ENCODE measurements at regions not wholly inside any gene's neighbourhood (a gene's known extent, or its start where the extent isn't known, plus 50 kb on each side); places are given as distances from the start of the nearest gene placed in this dataset.

- Histone ChIP-seq H4K20me1 (replicated peaks; ENCODE audit: control insufficient read depth, extremely low read depth, insufficient read depth, low read length) (no peaks in the 10 kb centered on the region), H3K4me1 (ENCODE audit: control insufficient read depth, extremely low read depth, insufficient read depth, low read length) (no peaks in the 10 kb centered on the region), H3K27ac (ENCODE audit: insufficient read depth, low read depth, low read length) (no peak overlapping the region), H3K79me2 (ENCODE audit: control insufficient read depth, insufficient read depth, low read length) (no peaks in the 10 kb centered on the region), H3K9ac (replicated peaks; ENCODE audit: extremely low read depth, insufficient read depth, low read length) (no peak overlapping the region), H2AFZ (ENCODE audit: low read depth, low read length) (no peak overlapping the region), H3K4me3 (replicated peaks in 1 of 3; ENCODE audit: insufficient read depth in 1 of 3, low read depth in 1 of 3, low read length in 3 of 3) (no peak overlapping the region), H3K4me2 (ENCODE audit: insufficient read depth, low read length) (no peak overlapping the region), H3K27me3 (ENCODE audit: control insufficient read depth in 2 of 2, insufficient read depth in 2 of 2, low read length in 2 of 2) (no peaks in the 10 kb centered on the region), H3K9me3 (replicated peaks; ENCODE audit: control insufficient read depth, insufficient read depth, low read length) (no peaks in the 10 kb centered on the region), H3K36me3 (ENCODE audit: control insufficient read depth in 2 of 2, extremely low read depth in 1 of 2, insufficient read depth in 2 of 2, low read length in 2 of 2) (no peaks in the 10 kb centered on the region), H3K9me1 (replicated peaks; ENCODE audit: control insufficient read depth, extremely low read depth, insufficient read depth, low read length) (no peaks in the 10 kb centered on the region)
- intact Hi-C loops (cut with micrococcal nuclease) (no loop called here), dilution Hi-C loops (cut with MboI; ENCODE audit: extremely low pct_ligation_motif_present, low sequenced_read_pairs) (no loop called here)
- TF ChIP-seq MYC (IDR thresholded peaks at IDR 0.05; ENCODE audit: low read depth, low read length) = no peak
- TF ChIP-seq, protein P1, sequence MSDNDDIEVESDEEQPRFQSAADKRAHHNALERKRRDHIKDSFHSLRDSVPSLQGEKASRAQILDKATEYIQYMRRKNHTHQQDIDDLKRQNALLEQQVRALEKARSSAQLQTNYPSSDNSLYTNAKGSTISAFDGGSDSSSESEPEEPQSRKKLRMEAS (IDR thresholded peaks at IDR 0.05; ENCODE audit: insufficient read depth, insufficient read length) = no peak
- TF ChIP-seq, protein P2, sequence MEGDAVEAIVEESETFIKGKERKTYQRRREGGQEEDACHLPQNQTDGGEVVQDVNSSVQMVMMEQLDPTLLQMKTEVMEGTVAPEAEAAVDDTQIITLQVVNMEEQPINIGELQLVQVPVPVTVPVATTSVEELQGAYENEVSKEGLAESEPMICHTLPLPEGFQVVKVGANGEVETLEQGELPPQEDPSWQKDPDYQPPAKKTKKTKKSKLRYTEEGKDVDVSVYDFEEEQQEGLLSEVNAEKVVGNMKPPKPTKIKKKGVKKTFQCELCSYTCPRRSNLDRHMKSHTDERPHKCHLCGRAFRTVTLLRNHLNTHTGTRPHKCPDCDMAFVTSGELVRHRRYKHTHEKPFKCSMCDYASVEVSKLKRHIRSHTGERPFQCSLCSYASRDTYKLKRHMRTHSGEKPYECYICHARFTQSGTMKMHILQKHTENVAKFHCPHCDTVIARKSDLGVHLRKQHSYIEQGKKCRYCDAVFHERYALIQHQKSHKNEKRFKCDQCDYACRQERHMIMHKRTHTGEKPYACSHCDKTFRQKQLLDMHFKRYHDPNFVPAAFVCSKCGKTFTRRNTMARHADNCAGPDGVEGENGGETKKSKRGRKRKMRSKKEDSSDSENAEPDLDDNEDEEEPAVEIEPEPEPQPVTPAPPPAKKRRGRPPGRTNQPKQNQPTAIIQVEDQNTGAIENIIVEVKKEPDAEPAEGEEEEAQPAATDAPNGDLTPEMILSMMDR (IDR thresholded peaks at IDR 0.05; ENCODE audit: extremely low read depth in 1 of 2, insufficient read depth in 1 of 2, low read depth in 1 of 2, low read length in 2 of 2) = no peak
- TF ChIP-seq EZH2 (IDR thresholded peaks at IDR 0.05; ENCODE audit: borderline replicate concordance, low read depth, low read length, severe bottlenecking) = no peak
- no peak for TF ChIP-seq JUN (IDR thresholded peaks at IDR 0.05; ENCODE audit: borderline replicate concordance, insufficient read depth, insufficient read length, low read depth)
- CTCF ChIA-PET = no interaction called here
- FAIRE-seq (no peak), DNase-seq (ENCODE audit: low read depth, low spot score) (no peak)
- BruUV-seq (replicated peaks) = no TSS peak
- POLR2A ChIA-PET = no interaction called here
Measured at GRCh38 chr14:86858591-86858990, 1134.4 kb downstream of the GALC start.

DNA sequence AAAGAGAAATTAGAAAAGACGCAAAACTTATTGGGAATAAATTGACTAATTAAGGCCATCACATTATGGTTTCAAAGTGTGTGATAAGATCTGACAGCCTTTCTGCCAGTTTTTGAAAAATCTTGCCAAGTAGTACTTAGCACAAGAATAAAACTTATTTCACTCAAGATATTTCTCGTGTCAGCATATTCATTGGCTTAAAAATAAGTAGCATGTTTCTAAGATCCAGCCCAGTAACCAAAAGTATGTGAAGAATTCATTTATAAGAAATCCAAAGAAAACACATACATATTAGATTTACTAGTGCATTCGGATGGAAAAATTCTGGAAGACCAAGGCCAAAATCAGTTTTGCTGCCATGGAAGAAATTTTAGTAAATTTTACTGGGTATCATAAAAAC is 1135.0 kb downstream of the GALC start:
- DNase-seq (ENCODE audit: low read depth, low spot score) (no peak), FAIRE-seq (no peak)
- intact Hi-C loops (cut with micrococcal nuclease) = no loop called here
- no peaks in the 10 kb centered on the region for H3K79me2 ChIP-seq (ENCODE audit: control insufficient read depth, insufficient read depth, low read length)
- no TSS peak for BruUV-seq (replicated peaks)
- CTCF ChIA-PET = no interaction called here
- no peaks in the 10 kb centered on the region for H4K20me1 ChIP-seq (replicated peaks; ENCODE audit: control insufficient read depth, extremely low read depth, insufficient read depth, low read length)
- no peak overlapping the region for H3K4me3 ChIP-seq (replicated peaks in 1 of 3; ENCODE audit: insufficient read depth in 1 of 3, low read depth in 1 of 3, low read length in 3 of 3)
- H3K9me1 ChIP-seq (replicated peaks; ENCODE audit: control insufficient read depth, extremely low read depth, insufficient read depth, low read length) = no peaks in the 10 kb centered on the region
- no peaks in the 10 kb centered on the region for H3K27me3 ChIP-seq (ENCODE audit: control insufficient read depth in 2 of 2, insufficient read depth in 2 of 2, low read length in 2 of 2)
- dilution Hi-C loops (cut with MboI; ENCODE audit: extremely low pct_ligation_motif_present, low sequenced_read_pairs) = no loop called here
- POLR2A ChIA-PET = no interaction called here
- H3K9me3 ChIP-seq (replicated peaks; ENCODE audit: control insufficient read depth, insufficient read depth, low read length) = no peaks in the 10 kb centered on the region
- no peak overlapping the region for H3K4me2 ChIP-seq (ENCODE audit: insufficient read depth, low read length)
- no peak for TF ChIP-seq FOS (IDR thresholded peaks at IDR 0.05; ENCODE audit: borderline replicate concordance, insufficient read depth, low read length)
- no peak for TF ChIP-seq POLR2A (IDR thresholded peaks at IDR 0.05; ENCODE audit: low read depth, low read length)
- TF ChIP-seq POLR2AphosphoS5 (IDR thresholded peaks at IDR 0.05; ENCODE audit: insufficient read depth, low read depth, low read length) = no peak
- no peak for TF ChIP-seq JUN (IDR thresholded peaks at IDR 0.05; ENCODE audit: borderline replicate concordance, insufficient read depth, insufficient read length, low read depth)
- TF ChIP-seq, protein P2 (IDR thresholded peaks at IDR 0.05; ENCODE audit: extremely low read depth in 1 of 2, insufficient read depth in 1 of 2, low read depth in 1 of 2, low read length in 2 of 2) = no peak
- no peak for TF ChIP-seq MYC (IDR thresholded peaks at IDR 0.05; ENCODE audit: low read depth, low read length)
- TF ChIP-seq, protein P1 (IDR thresholded peaks at IDR 0.05; ENCODE audit: insufficient read depth, insufficient read length) = no peak
- TF ChIP-seq GATA2 (IDR thresholded peaks at IDR 0.05; ENCODE audit: insufficient read depth, insufficient read length, low read depth, low read length) = no peak
- TF ChIP-seq EZH2 (IDR thresholded peaks at IDR 0.05; ENCODE audit: borderline replicate concordance, low read depth, low read length, severe bottlenecking) = no peak
- H3K27ac ChIP-seq (ENCODE audit: insufficient read depth, low read depth, low read length) = no peak overlapping the region
- H2AFZ ChIP-seq (ENCODE audit: low read depth, low read length) = no peak overlapping the region
- no peak overlapping the region for H3K9ac ChIP-seq (replicated peaks; ENCODE audit: extremely low read depth, insufficient read depth, low read length)
- no peaks in the 10 kb centered on the region for H3K36me3 ChIP-seq (ENCODE audit: control insufficient read depth in 2 of 2, extremely low read depth in 1 of 2, insufficient read depth in 2 of 2, low read length in 2 of 2)
- H3K4me1 ChIP-seq (ENCODE audit: control insufficient read depth, extremely low read depth, insufficient read depth, low read length) = no peaks in the 10 kb centered on the region
